NCI-H2107 treated with DMSO at 0.1 percent for 48 hours (cell line): ENCODE measurements at regions not wholly inside any gene's neighbourhood (a gene's known extent, or its start where the extent isn't known, plus 50 kb on each side); places are given as distances from the start of the nearest gene placed in this dataset.
A peak's percentile ranks its signal among the peaks of the same experiment; 100 is the strongest.
"Not testable (repeated sequence)": the region's sequence is repeated elsewhere in the genome, so short reads cannot be mapped to it uniquely, and the experiment has no call there.

Experiments used
- DNase-seq: peaks from one replicate; lab custom pipeline; 2025; ENCODE audit not compliant: unreplicated experiment; lab: John Stamatoyannopoulos, UW

DNA sequence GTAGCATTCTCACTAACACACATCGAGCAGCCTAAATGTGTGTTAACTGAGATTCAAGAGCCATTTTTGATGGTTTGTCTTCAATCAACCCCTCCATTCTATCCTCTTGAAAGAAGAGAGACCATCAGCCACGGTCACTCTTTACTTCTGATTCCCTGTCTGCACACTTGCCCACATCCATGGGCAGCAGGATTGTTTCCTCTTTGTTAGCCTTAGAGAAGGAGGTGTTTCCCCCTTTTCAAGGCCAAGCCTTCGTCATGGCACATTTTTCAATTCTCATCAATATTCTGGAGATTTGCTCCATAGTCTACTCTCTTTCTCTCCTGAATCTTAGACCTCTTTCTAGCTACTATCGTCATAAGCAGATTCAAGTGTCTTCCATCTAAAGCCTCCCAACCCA is 522.4 kb upstream of the NAALADL2 start:
- DNase-seq: no peak

DNA sequence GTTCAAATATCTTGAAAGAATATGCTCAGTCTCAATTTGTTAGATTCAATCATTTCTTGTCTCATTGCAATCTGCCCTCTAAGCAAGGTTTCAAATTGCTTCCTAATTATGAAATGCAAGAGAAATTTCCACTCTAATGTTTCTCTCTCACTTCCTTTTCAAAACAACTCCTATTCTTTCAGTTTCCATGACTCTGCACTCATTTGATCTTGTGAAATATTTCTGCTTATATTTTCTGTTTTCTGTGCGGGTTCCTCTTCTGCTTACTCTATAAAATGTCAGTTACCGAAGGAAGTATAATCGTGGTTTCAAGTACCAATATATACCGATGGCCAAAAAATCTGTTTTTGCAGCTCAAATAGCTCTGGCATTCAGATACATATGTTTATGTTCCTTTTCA is 521.9 kb upstream of the NAALADL2 start:
- DNase-seq: no peak

DNA sequence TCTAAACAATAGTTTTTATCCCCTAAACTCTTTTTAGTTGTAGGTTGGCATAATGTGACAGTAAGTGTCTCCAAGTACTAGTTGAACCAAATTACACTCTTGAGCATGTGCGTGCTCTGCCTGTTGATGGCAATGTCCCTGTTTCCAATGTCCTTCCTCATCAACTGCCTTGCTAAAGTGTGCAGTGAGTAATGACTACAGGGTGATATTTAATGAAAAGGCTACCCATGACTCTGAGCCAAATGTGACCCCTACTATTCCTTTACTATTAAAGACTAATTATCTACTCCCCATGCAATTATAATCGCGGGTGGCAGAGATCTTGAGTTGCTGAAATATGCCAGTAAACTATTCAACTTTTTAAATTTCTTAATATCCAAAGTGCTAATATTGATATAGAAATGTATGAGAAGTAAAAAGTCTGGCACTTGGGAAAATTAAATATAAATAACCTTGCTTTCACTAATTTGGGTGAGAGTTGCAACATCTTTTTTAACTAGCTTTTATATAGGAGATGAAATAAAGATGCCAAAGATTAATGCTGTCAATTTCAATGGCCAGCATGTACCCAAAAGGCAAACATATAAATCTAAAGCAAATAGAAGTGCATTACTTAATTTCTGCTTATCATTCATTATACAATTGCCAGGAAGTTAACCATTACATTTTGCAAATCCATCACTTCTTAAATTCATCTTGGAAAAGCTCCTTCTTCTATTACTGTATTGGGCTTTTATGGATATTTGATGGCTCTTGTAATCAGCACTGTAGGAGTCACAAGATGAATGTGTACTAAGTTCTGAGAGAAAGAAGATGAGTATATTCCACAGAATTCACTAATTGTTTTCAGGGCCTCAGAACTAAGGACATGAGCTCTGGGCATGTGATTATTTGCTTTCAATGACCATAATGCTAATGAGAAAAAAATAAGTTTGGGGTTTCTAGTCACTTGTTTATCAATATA is 518.2 kb upstream of the NAALADL2 start:
- no peak for DNase-seq

DNA sequence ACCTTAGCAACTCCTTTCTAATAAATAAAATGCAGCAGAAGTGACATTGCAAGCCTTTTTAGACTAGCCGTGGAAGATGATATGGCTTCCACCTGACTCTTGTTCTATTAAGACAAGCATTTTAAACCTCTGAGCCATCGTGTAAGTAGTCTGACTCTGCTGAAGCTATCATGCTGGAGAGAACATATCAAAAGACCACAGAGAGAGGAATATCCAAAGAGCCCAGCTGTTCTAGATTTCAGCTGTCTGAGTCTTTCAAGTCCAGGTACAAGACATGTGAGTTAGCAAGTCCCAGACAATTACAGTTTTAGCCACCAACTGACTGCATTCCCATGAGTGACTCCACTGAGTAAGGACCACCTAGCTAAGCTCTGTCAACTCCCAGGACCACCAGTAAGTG is 517.0 kb upstream of the NAALADL2 start:
- DNase-seq: no peak

DNA sequence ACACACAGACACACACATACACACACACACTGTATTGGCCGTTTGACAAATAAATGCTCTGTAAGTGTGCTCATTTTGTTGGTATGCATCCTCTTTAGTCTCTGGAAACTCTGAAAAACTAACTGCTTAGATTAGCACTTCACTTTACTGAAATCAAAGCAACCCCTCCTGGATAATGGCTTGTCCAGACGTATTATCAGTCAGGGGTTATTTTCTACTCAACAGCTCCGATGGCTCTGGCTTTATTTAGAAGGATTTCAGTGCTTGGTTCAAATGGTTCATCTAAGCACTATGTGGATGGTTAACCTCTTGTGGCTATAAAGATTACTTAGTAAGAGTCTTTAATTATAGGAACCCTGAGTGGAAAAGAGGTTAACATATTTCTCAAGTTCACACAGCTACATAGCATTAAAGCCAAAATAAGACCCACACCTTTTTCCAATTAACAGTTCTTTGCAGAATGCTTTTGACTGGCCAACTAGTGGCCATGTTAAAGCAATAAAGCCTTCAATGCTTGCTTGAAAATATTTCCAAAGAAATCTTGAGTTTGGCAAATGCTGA is 516.1 kb upstream of the NAALADL2 start:
- DNase-seq: no peak

DNA sequence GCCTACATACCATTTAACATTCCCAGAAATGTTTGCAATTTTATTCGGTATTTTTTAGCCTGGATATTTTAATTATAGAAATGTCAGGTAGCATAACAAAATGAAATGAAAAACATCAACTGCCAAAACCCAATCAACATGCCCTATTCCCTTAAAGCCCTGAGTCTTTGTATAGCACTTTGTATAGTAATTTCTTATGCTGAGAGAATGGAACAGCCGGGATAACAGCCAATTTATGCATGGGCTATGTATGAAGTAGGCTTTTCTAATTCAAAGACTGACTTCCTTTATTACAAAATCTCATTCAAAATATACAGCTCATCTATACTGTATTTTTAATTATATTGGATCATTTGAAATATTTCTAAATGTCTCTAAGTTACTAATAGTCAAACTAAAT is 513.0 kb upstream of the NAALADL2 start:
- no peak for DNase-seq

DNA sequence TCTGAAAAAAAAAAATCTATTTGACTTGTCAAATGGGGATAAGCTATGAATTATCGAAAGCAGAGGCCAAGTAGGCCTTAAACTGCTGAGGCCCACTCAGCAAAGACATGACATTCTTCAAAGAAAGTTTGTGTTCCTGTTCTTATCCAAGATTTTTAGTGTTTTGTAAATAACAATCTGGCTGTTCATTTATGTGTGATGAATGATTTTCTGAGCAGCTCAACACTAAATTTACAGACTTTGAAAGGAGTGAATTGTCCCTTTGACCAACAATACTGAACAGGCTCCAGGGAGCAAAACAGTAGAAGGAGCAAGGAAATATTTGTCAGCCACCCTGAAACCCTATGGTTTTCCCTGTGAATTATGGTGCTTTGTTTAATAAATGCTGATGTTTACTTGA is 512.6 kb upstream of the NAALADL2 start:
- DNase-seq: no peak

DNA sequence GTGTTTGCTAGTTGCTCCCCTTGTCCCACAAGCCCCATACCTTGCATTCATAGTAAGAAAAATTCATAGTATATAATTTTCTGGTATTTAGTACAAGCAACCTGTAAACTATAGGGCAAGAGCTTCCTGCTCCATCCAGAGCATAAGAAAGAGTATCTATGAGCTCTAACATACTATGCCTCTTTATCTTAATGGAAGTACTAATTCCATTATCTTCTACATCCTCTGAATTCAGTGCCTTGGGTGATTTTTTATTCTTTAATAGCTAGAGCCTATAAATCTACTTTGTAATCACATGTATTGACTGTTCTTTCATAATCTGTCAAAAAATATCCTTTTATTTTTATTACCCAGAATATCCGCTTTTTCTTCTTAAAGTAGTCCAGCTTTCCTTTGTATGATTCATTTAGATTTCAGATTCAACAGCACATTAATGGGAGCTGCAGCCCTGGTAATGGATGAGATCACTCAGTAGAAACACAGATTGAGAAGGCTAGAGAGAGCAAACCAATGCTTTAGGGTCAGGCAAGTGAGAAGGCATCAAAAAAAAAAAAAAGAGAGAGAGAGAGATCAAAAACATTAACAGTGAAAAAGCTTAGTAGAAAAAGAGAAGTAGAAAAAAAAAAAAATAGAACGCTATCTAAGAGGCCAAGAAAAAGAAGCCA is 511.5 kb upstream of the NAALADL2 start:
- DNase-seq: no peak

DNA sequence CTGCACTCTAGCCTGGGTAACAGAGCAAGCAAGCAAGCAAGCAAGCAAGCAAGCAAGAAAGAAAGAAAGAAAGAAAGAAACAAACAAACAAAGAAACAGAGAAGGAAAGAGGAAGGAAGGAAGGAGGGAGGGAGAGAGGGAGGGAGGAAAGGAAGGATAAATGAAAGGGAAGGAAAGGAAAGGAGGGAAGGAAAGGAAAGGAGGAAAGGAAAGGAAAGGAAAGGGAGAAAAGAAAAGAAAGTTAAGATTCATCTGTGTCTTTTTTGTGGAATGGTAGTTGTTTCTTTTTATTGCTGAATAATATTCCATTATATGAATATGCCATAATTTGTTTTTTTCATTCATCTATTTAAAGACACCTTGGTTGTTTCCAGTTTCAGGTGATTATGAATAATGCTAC is 506.9 kb upstream of the NAALADL2 start:
- DNase-seq: no peak

DNA sequence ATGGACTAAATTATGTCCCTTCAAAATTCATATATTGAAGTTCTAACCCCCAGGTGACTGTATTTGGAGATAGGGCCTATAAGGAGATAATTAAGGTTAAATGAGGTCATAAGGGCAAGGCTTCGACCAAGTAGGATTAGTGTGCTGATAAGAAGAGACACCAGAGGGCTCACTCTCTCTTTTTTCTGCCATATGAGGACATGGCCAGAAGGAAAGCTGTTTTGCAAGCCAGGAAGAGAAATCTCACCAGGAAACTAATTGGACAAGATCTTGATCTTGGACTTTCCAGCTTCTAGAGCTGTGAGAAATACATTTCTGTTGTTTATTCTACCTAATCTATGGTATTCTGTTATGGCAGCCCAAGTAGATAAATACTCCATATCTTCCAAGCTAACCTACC is 503.6 kb upstream of the NAALADL2 start:
- peak; percentile 39 for DNase-seq

DNA sequence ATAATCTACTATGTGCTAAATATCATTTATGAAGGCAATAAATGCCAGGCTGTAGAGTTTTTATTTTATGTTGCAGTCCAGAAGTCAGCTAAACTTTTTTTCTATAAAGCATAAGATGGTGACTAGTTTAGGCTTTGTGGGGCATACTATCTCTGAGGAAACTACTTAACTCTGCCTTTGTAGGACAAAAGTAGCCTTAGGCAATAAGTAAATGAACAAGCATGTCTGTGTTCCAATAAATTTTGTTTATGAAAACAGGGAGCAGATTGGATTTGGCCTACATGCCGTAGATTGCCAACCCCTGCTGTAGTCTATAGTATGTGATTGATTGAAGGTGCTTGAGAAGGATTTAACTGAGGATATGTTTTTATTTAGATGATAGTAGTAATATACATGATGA is 502.5 kb upstream of the NAALADL2 start:
- DNase-seq: no peak

DNA sequence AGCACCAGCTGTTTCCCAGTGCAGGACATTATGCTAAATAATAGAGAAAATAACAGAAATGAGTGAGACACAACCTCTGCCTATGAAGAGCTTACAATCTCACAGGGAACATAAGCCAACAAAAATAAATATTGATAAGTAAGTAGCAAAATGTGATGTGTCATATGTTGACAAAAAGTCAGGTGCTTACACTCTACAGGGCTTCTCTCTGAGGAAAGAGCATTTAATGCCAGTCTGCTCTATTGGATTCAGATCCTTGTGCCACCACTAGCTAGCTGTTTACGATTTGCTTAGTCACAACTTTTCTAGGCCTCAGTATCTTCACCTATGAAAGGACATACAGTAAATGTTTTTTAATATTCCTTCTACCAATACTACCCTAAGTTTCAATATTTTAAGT is 500.9 kb upstream of the NAALADL2 start:
- no peak for DNase-seq

DNA sequence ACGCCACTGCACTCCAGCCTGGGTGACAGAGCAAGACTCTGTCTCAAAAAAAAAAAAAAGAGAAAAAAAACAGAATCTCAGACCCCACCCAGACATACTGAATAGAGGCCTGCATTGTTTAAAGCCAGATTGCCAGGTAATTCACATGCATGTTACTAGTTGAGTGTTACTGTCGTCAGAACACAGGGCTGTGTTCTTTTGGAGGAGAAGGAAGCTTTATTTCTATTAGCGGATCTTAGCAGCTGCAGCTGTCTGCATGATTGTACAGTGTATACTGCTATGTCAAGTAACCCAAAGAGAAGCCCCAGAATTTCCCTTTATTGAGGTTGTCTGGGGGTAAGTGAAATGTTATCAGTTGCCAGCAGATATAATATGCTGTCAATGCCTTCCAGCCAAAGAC is 496.6 kb upstream of the NAALADL2 start:
- DNase-seq: no peak

DNA sequence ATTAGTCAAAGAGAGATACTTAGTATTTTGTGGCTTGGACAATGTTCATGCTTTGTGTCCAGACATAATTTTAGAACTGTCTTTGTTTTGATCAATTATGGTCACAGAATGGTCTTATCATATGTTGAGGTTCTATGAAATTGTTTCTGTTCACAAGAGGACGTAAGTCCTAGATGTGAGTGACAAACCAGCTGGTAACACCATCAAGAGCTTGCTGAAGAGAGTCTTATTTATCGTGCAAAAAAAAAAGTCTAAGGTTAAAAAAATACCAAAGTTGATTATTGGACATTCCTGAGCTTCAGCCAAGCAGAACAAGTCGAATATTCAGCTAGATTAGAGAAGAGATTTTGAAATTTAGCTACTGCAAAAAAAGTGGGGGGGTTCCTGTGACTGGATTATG is 495.9 kb upstream of the NAALADL2 start:
- no peak for DNase-seq

DNA sequence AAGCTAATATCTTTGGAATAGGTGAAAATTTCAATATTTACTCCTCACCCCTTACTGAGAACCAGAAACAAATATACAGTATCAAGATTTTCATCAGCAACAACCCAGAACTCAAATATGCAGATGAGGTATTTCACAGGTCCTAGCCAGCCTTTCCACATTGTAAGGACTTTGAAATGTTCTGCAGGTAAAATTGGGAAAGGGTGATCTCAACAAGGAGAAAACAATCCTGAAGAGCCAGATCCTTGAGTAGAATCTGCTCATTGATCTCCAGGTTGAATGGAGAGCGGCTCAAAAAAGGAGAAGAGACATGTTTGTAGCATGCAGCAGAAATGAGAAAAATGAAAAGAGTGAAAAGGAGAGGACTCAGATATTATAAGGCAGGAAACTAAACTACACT is 493.3 kb upstream of the NAALADL2 start:
- no peak for DNase-seq

DNA sequence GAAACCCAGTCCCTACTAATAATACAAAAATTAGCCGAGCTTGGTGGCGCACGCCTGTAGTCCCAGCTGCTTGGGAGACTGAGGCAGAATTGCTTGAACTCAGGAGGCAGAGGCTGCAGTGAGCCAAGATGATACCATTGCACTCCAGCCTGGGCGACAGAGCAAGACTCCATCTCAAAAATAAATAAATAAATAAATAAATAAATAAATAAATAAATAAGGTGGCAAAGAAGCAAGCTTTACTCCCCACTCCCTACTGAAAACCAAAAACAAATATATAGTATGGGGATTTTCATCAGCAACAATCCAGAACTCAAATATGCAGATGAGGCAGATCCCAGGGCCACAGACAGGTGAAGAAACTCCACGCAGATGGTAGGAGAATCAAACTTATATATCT is 492.2 kb upstream of the NAALADL2 start:
- not testable (repeated sequence) for DNase-seq

DNA sequence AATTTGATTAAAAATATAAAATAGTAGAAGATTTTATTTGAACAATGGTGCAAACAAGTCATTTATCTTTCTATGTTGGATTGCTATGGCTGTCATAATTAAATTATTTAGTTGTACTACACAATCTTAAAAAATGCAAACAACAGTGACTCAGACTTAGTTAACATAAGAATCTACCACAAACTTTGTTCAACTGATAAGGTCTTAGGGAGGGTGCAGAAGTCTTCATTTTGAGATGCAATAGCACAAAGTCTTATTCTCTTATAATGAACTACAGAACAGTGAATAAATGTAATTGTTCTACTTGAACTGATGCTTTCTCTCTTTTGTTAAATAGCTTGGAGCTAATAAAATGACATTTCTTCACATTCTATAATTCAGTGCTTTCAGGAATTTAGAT is 482.8 kb upstream of the NAALADL2 start:
- no peak for DNase-seq

DNA sequence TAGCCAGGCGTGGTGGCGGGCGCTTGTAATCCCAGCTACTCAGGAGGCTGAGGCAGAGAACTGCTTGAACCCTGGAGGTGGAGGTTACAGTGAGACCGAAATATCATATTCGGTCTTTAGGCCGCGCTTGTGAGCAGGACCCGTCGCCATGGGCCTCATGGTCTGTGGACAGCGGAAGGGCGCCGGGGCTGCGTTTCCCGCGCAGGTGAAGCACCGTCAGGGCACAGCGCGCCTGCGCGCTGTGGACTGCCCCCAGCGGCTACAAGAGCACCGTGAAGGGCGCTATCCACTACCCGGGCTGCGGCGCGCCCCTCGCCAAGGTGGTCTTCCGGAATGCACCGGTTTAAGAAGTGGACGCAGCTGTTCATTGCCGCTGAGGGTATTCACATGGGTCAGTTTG is 482.0 kb upstream of the NAALADL2 start:
- no peak for DNase-seq

DNA sequence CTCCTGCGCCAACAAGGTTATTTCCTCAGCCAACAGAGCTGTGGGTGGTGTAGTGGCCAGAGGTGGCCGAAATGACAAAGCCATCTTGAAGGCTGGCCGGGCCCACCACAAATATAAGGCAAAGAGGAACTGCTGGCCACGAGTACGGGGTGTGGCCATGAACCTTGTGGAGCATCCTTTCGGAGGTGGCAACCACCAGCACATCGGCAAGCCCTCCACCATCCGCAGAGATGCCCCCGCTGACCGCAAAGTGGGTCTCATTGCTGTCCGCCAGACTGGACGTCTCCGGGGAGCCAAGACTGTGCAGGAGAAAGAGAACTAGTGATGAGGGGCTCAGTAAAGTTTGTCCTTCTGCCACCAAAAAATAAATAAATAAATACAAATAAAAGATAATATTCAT is 481.4 kb upstream of the NAALADL2 start:
- DNase-seq: no peak

DNA sequence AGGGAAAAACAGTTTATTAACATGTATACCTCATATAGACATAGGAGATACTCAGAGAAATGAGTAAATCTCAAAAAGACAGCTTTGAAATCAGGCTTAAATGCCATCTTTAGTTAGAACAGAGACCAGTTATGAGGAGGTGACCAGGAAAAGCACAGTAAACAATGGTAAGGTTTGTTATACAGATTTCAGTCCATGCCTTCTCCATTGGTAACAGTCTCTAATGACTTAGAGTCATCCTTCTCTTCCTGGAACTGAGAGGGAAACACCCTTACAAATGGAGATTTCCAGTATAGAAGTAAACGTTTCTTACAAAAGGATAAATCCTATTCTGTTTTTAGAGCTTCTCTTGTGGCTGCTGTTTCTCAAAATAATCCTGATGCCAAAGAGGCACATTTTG is 476.3 kb upstream of the NAALADL2 start:
- no peak for DNase-seq

DNA sequence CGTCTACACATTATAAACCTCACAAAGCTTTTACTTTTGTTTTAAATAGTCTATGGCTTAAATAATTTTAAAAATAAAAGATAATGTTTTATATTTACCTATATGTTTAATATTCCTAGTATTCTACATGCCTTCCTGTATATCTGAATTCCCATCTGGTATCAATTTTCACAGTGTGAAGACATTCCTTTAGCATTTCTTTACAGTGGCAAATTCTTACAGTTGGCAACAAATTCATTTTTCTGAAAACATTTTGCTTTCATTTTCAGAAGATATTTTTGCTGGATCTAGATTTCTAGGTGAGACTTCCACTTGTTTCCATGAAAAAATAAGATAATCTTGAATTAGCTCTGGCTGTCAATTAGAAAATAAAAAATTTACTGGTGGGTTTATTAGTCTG is 471.4 kb upstream of the NAALADL2 start:
- DNase-seq: no peak

DNA sequence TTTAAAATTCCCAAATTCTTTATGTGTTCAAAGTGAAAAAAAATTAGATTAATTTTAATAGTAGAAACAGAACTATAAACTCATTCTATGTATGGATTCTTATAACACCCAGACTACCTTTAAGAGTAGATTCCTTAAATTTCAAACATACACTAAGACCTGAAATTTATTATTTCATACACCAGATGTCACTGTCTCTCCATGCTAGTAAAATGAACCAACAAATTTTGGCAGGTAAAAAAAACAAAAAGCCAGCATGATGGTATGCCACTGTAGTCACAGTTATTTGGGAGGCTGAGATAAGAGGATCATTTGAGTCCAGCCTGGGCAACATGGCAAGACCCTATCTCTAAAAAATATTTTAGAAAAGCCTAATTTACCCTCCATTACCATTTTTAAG is 461.3 kb upstream of the NAALADL2 start:
- peak; percentile 40 for DNase-seq
